Left kidney (tissue), 1 donor: ENCODE measurements at regions not wholly inside any gene's neighbourhood (a gene's known extent, or its start where the extent isn't known, plus 50 kb on each side); places are given as distances from the start of the nearest gene placed in this dataset.
"Not testable (repeated sequence)": the region's sequence is repeated elsewhere in the genome, so short reads cannot be mapped to it uniquely, and the experiment has no call there.

Experiments used
- DNase-seq: peaks from one replicate; pipeline ENCODE4 v3.0.0-alpha.2; 2013

- no peak for DNase-seq
These were observed 322.7 kb upstream of the DUSP10 start for GRCh38 chr1:222064388-222065211.

DNA sequence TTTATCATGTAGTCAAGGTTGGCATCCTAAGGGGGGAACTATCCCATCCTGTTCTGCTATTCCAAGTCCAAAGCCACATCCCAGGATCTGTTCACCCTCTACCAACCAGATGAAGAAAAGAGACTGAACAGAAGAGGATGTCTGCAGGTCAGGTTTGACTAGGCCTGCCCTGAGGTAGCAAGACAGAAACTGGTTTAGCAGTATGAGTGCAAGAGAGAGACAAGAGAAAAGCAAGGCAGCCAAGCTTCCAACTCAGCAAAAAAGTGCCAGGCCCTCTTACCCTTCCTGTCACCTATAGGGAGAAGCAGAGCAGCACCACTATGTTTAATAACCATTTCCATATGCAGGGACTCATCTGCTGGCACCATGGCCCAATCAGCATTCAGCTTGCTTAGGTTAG, 320.8 kb upstream of the DUSP10 start:
- no peak for DNase-seq

DNA sequence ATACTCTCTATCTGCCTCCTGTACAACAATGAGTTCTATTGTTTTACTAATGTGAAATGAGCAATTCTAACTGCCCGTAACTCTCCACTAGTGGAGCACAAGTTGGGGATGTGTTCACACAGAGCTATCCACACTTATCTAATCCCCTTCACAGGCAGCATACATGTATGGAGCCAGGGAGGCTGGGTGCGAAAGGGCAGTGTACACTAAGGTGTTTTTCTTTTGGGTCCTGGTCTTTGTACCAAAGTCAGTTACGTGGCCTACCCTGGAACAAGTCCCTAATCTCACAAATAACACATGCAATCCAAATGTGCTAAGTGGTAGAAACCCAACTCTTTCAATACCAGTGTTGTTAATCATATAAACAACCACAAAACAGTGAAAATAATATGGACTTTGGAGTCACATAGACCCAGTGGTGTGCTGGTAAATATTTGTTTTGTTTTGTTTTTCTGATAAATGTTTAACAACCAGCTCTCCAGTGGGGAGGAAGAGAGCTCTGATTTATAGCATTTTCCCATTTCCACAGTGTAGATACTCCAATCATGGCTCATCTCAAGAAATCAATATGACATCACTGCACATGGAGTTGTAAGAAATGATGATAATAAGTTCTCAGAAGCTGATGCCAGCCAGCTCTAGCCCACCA, 319.9 kb upstream of the DUSP10 start:
- no peak for DNase-seq

GRCh38 chr1:222060210-222060916, 318.5 kb upstream of the DUSP10 start:
- DNase-seq, result no peak

DNA sequence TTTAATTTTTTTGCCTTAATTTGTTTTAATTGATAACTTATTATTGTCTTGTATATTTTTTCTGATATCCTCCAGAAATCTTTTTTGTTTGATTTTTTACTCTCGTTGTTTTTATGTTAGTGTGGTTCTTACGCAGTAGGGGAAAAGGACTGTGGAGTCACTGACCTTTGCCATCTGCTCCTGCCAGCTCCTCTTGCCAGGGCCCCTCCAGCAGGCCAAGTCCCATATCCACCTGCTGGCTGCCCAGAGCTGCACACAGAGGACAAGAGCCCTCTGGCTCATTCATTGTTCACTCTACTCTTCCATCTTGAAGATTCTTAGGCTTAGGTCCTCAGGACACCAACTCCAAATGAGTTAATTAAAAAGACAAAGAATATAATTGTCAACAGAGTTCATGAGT, 316.4 kb upstream of the DUSP10 start:
- DNase-seq, result no peak

GRCh38 chr1:222057162-222057561, 315.3 kb upstream of the DUSP10 start:
- DNase-seq, result no peak

DNA sequence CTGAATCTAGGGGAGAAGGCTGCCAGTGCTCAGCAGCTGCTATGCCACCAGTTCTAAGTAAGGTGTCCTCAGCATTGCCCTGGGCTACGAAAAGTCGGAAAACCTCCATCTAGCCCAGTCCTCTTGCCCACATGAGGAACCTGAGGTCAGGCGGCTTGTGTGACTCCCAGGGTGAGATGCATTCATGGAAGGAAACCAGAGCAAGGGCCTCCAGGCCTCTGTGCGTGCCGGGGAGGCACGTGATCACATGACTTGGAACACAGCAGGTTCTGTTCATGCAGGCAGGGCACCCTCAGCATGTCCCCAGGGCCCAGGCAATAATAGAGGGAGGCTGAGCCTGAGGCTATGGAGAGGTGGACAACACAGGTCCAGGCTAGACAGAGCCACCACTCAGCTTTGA, 312.5 kb upstream of the DUSP10 start:
- no peak for DNase-seq

- no peak for DNase-seq
These were observed 312.0 kb upstream of the DUSP10 start for GRCh38 chr1:222053790-222054294.

GRCh38 chr1:222051311-222051710, 309.4 kb upstream of the DUSP10 start:
- DNase-seq, result not testable (repeated sequence)

DNA sequence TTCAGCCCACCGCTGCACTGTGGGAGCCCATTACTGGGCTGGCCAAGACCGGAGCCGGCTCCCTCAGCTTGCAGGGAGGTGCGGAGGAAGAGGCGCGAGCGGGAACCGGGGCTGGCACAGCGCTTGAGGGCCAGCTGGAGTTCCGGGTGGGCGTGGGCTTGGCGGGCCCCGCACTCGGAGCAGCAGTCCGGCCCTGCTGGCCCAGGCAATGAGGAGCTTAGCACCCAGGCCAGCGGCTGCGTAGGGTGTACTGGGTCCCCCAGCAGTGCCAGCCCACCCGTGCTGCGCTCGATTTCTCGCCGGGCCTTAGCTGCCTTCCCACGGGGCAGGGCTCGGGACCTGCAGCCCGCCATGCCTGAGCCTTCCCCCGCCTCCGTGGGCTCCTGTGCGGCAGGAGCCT, 307.8 kb upstream of the DUSP10 start:
- not testable (repeated sequence) for DNase-seq

- no peak for DNase-seq
These were observed 307.3 kb upstream of the DUSP10 start for GRCh38 chr1:222049176-222049575.

- no peak for DNase-seq
These were observed 306.3 kb upstream of the DUSP10 start for GRCh38 chr1:222048094-222048595.

DNA sequence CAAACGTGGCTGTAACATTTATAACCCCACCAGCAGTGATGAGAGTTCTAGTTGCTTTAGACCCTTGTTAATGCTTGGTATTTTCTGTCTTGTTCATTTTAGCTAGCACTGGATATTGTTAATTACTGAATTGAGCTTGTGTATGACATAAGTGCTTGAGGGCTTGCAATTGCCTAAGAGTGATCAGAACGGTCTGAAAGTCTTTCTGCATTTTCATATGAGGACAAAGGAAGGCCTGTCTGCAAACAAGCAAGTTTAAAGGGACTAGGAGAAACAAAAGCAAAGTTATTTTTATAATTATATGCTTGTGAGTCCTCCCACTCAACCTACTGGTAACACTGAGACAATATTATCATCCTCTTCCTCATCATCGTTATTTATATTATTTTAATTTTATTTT, 305.5 kb upstream of the DUSP10 start:
- no peak for DNase-seq

GRCh38 chr1:222046684-222047263, 304.9 kb upstream of the DUSP10 start:
- no peak for DNase-seq

DNA sequence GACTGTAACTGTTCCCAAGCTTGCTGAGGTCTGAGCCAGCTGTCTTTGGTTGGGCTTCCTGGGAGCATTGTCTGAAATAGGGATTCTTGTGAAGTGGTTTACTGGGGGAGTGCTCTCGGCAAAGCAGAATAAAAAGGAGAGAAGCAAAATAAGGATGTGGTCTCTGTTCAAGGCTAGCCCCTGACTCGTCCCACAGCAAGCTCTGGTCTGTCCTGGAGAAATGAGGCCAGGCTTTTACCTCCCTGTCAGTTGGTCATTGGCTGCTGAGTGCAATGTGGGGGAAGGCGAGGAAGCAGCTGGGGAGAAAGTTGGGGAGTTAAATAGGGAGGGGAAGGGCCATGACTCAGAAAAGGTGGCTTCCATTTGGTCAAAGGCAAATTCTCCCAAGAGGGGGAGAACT, 303.9 kb upstream of the DUSP10 start:
- no peak for DNase-seq

- DNase-seq, result no peak
These were observed 303.3 kb upstream of the DUSP10 start for GRCh38 chr1:222045236-222045635.

- DNase-seq, result peak; percentile 73
These were observed 301.8 kb upstream of the DUSP10 start for GRCh38 chr1:222043444-222044292.

DNA sequence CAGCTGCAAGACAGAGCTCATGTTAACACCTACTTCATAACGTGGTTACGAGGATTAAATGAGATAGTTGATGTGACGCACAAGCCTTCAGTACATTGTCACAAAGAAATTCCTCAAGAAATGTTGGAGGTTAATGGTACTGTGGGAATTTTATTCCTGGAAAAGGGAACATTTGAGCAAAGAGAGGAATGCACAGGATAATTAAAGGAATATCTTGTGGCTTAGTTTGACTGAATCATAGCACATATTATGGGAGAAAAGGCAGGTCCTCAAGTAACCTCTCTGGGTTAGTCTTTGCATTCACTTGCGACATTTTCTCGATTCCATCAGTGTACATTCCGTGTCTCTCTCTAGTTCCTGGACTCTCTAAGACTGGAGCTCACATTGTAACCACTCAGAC, 300.2 kb upstream of the DUSP10 start:
- no peak for DNase-seq

- peak; percentile 47 for DNase-seq
These were observed 299.1 kb upstream of the DUSP10 start for GRCh38 chr1:222040955-222041354.

DNA sequence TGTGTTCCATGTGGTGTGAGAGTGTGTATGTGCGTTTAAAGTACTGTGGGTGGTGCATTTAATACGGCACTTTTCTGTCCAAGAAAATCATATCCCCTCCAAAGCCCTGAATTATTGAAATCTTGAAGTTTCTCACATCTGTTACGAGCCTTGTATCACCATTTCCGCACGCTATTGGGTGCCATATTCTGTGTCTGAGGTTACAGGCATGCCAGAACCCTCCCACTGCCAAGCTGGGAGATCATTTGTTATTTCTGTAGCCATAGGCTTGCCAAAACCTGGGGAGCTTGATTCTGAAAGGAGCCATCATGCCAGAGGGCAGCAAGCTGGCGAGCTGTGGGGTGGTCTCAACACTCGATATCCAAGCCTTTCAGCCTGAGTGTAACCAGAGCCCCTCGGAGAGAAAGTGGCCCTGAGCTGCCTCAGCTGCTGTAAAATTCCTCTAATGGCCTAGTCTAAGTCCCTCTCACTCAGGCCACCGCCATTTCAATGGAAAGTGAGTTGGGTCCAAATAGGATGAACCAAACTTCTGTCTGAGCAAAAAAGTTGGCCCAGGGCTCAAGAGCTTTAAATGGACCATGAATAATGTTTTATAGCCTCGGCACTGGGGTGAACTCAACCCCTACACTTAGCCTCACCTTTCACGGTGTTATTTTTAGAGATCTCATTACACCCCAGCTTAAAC, 298.4 kb upstream of the DUSP10 start:
- peak; percentile 55 for DNase-seq

GRCh38 chr1:222038971-222039370, 297.1 kb upstream of the DUSP10 start:
- DNase-seq, result no peak
